GM12874 (cell line): ENCODE measurements at regions not wholly inside any gene's neighbourhood (a gene's known extent, or its start where the extent isn't known, plus 50 kb on each side); places are given as distances from the start of the nearest gene placed in this dataset.

ENCODE experiments used
- CTCF ChIP-seq: IDR thresholded peaks from 2 replicates; pipeline ENCODE4 v1.5.1; 2011; ENCODE audit warnings: low read depth, mild to moderate bottlenecking, control low read depth, low read length, moderate library complexity; ENCODE audit not compliant: insufficient read depth

GRCh38 chr4:59904331-59904730 is 1295.8 kb upstream of the ADGRL3 start:
- no peak for TF ChIP-seq CTCF

- no peak for TF ChIP-seq CTCF
Measured at GRCh38 chr4:59920416-59920815, 1279.7 kb upstream of the ADGRL3 start.

- no peak for TF ChIP-seq CTCF
Measured at GRCh38 chr4:59925290-59925689, 1274.8 kb upstream of the ADGRL3 start.

- no peak for TF ChIP-seq CTCF
Measured at GRCh38 chr4:59936566-59936965, 1263.6 kb upstream of the ADGRL3 start.

- no peak for TF ChIP-seq CTCF
Measured at GRCh38 chr4:59938166-59938565, 1262.0 kb upstream of the ADGRL3 start.

GRCh38 chr4:59945277-59945676 is 1254.8 kb upstream of the ADGRL3 start:
- TF ChIP-seq CTCF: no peak

- TF ChIP-seq CTCF: no peak
Measured at GRCh38 chr4:59945716-59946115, 1254.4 kb upstream of the ADGRL3 start.

- no peak for TF ChIP-seq CTCF
Measured at GRCh38 chr4:59956366-59956765, 1243.8 kb upstream of the ADGRL3 start.
